ENCODE measurements at regions not wholly inside any gene's neighbourhood (a gene's known extent, or its start where the extent isn't known, plus 50 kb on each side); places are given as distances from the start of the nearest gene placed in this dataset.

DNA sequence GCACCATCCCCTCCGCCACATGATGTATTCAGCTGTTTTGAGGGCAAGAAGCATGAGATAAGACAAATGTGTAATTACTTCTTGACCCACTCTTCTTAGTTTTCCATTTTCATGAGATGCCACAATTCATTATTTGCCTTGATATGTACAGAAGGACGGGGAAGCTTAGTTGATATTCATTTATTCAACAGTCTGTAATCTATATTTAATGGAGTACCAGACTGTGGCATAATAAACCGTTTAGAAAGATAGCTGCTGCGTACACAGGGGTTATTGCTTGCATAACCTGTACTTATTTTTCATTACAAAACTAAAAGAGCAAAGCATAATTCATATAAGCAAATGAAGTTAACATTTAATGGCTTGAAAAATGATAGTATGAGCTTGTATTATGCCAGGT is 466.4 kb upstream of the GYPC start:
- no peak for DNase-seq
- TF ChIP-seq, protein P1, sequence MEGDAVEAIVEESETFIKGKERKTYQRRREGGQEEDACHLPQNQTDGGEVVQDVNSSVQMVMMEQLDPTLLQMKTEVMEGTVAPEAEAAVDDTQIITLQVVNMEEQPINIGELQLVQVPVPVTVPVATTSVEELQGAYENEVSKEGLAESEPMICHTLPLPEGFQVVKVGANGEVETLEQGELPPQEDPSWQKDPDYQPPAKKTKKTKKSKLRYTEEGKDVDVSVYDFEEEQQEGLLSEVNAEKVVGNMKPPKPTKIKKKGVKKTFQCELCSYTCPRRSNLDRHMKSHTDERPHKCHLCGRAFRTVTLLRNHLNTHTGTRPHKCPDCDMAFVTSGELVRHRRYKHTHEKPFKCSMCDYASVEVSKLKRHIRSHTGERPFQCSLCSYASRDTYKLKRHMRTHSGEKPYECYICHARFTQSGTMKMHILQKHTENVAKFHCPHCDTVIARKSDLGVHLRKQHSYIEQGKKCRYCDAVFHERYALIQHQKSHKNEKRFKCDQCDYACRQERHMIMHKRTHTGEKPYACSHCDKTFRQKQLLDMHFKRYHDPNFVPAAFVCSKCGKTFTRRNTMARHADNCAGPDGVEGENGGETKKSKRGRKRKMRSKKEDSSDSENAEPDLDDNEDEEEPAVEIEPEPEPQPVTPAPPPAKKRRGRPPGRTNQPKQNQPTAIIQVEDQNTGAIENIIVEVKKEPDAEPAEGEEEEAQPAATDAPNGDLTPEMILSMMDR (IDR thresholded peaks at IDR 0.05; ENCODE audit: borderline replicate concordance) = no peak
- intact Hi-C loops (cut with micrococcal nuclease) = no loop called here
- H3K9me3 ChIP-seq (replicated peaks) = no peaks in the 10 kb centered on the region
- H3K36me3 ChIP-seq = no peaks in the 10 kb centered on the region
- no peak overlapping the region for H3K4me3 ChIP-seq
- H3K27ac ChIP-seq (replicated peaks) = no peak overlapping the region
- H3K27me3 ChIP-seq (ENCODE audit: low read depth) = peaks cover 4% of the 10 kb centered on the region
- no peaks in the 10 kb centered on the region for H3K4me1 ChIP-seq

DNA sequence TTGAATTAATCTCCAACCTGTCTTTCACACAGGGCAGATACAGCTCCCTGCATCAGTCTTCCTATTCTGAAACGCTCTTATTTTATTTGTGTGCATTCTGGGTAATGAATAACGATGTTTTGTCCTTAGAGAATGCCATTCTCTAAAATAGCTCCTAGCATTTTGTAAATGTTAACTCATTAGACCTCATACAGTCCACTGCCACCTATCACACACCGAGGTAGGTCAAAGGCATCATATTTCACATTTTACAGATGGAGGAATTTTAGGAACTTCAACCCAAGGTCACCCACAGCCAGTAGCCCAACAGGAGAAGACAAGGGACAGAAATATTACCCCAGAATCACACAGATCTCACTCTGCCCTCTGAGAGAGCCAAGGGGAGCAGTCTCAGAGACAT is 455.4 kb upstream of the GYPC start:
- intact Hi-C loops (cut with micrococcal nuclease) = no loop called here
- H3K9me3 ChIP-seq (replicated peaks) = peaks cover 9% of the 10 kb centered on the region

DNA sequence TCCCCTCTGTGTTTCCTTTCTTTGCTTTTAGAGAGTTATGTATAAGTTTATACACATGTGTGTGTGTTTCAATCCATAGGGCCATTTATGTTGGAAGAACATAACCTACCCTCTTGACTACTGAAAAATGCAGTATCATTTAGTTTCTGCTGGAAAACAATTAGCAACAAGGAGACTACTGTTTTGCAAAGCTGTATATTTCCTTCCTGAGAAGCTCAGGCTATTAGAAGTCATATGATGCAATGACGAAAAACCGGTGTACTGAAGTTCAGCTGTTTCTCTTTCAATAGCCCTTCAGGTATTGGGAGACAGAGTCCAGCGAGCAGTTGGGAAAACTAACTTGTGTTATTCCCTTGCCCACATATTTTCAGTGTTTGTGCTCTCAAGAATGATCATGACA is 447.7 kb upstream of the GYPC start:
- Histone ChIP-seq H3K27me3 (ENCODE audit: low read depth) (no peaks in the 10 kb centered on the region), H3K36me3 (no peaks in the 10 kb centered on the region), H3K27ac (replicated peaks) (no peak overlapping the region), H3K4me1 (peaks cover 9% of the 10 kb centered on the region), H3K9me3 (replicated peaks) (no peaks in the 10 kb centered on the region), H3K4me3 (no peak overlapping the region)
- TF ChIP-seq, protein P1 (IDR thresholded peaks at IDR 0.05; ENCODE audit: borderline replicate concordance) = no peak
- intact Hi-C loops (cut with micrococcal nuclease) = no loop called here
- no peak for DNase-seq

More for the DNA sequence above, 455.4 kb upstream of the GYPC start:
- TF ChIP-seq, protein P1 (IDR thresholded peaks at IDR 0.05; ENCODE audit: borderline replicate concordance) = no peak
- Histone ChIP-seq H3K36me3 (no peaks in the 10 kb centered on the region), H3K27ac (replicated peaks) (no peak overlapping the region), H3K4me3 (no peak overlapping the region), H3K27me3 (ENCODE audit: low read depth) (no peaks in the 10 kb centered on the region), H3K4me1 (no peaks in the 10 kb centered on the region)
- no peak for DNase-seq

DNA sequence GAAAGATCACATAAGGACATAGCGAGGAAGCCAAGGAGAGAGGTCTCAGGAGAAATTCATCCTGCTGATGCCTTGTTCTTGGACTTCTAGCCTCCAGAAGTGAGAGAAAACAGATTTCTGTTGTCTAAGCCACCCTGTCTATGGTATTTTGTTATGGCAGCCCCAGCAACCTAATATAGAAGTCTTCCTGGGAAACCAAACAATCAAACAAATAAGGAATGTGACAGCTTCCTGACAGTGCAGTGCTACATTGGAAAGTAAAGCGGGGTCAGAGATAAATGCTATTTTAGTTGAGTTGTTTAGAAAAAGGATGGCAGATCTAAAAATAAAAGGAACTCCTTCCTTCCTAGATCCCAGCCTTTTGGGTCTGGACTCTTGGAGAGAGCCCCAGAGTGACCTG is 443.2 kb upstream of the GYPC start:
- Histone ChIP-seq H3K4me1 (peaks cover 10% of the 10 kb centered on the region), H3K4me3 (no peak overlapping the region), H3K27ac (replicated peaks) (peak overlapping the region; percentile 40)

DNA sequence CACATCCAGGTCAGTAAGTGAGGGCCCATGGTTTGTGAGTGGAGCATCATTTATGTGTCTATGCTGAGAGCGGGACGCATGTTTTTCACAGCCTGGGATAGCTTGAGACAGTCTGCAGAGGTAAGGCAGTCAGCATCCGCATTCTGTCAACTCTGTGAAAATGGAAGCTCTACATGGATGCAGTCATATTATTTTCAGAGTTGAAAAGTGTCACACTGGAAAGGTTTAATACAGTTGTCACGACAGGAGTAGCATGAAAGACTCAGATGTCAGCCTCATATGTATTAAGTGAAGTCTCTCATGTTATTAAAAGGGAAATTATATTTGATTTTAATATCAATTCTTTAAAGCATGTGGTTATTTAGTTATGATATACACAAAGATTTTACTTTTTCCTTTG is 436.9 kb upstream of the GYPC start:
- Histone ChIP-seq H3K27ac (replicated peaks) (no peak overlapping the region), H3K27me3 (ENCODE audit: low read depth) (no peaks in the 10 kb centered on the region), H3K4me3 (no peak overlapping the region), H3K9me3 (replicated peaks) (no peaks in the 10 kb centered on the region), H3K36me3 (no peaks in the 10 kb centered on the region), H3K4me1 (no peaks in the 10 kb centered on the region)
- intact Hi-C loops (cut with micrococcal nuclease) = no loop called here
- DNase-seq = no peak
- TF ChIP-seq, protein P1 (IDR thresholded peaks at IDR 0.05; ENCODE audit: borderline replicate concordance) = no peak

More for the DNA sequence above, 443.2 kb upstream of the GYPC start:
- intact Hi-C loops (cut with micrococcal nuclease) = no loop called here
- TF ChIP-seq, protein P1 (IDR thresholded peaks at IDR 0.05; ENCODE audit: borderline replicate concordance) = no peak
- Histone ChIP-seq H3K36me3 (no peaks in the 10 kb centered on the region), H3K27me3 (ENCODE audit: low read depth) (no peaks in the 10 kb centered on the region), H3K9me3 (replicated peaks) (no peaks in the 10 kb centered on the region)
- DNase-seq = no peak

DNA sequence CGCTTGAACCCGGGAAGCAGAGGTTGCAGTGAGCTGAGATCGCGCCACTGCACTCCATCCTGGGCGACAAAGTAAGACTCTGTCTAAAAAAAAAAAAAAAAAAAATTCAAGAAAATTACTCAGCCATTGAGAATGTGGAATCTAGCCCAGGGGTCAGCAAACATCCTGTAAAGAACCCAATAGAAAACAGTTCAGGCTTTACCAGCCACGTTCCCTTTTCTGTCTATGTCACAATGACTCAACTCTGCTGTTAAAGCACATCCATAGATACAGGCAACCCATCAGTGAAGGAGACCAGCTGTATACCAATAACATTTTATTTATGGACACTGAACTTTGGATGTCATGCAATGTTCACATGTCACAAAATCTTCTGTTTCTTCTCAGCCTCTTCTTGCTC is 435.6 kb upstream of the GYPC start:
- TF ChIP-seq, protein P1 (IDR thresholded peaks at IDR 0.05; ENCODE audit: borderline replicate concordance) = no peak

More for the DNA sequence above, 435.6 kb upstream of the GYPC start:
- H3K27ac ChIP-seq (replicated peaks) = no peak overlapping the region
- H3K9me3 ChIP-seq (replicated peaks) = no peaks in the 10 kb centered on the region
- H3K27me3 ChIP-seq (ENCODE audit: low read depth) = no peaks in the 10 kb centered on the region
- no peaks in the 10 kb centered on the region for H3K4me1 ChIP-seq
- no peak for DNase-seq
- no peak overlapping the region for H3K4me3 ChIP-seq
- no peaks in the 10 kb centered on the region for H3K36me3 ChIP-seq
- intact Hi-C loops (cut with micrococcal nuclease) = no loop called here

All from left ventricle myocardium inferior (tissue), 1 donor.